ENCODE measurements at regions not wholly inside any gene's neighbourhood (a gene's known extent, or its start where the extent isn't known, plus 50 kb on each side); places are given as distances from the start of the nearest gene placed in this dataset.

GRCh38 chr4:43842594-43842993, 606.0 kb downstream of the KCTD8 start:
- H3K9me3 ChIP-seq = peaks cover 0 to 6% (median 0%) of the 10 kb centered on the region in 4 donors
- DNase-seq (ENCODE audit: low spot score in 2 of 2) = no peak
- H3K27me3 ChIP-seq = no peaks in the 10 kb centered on the region
- WGBS, 2 donors = 72 to 81% methylated on average over 1 of the region's 1 CpG
- no peak overlapping the region for H3K27ac ChIP-seq
- TF ChIP-seq POLR2A (IDR thresholded peaks at IDR 0.05) (no peak), EP300 (IDR thresholded peaks at IDR 0.05) (no peak), CTCF (IDR thresholded peaks at IDR 0.05) (no peak)
- H3K4me1 ChIP-seq = no peaks in the 10 kb centered on the region
- H3K4me3 ChIP-seq = no peak overlapping the region
- H3K36me3 ChIP-seq = no peaks in the 10 kb centered on the region

GRCh38 chr4:43843501-43843900, 605.1 kb downstream of the KCTD8 start:
- Histone ChIP-seq H3K27me3 (no peaks in the 10 kb centered on the region), H3K9me3 (peaks cover 0 to 6% (median 0%) of the 10 kb centered on the region in 4 donors), H3K4me3 (no peak overlapping the region), H3K4me1 (no peaks in the 10 kb centered on the region), H3K27ac (no peak overlapping the region), H3K36me3 (no peaks in the 10 kb centered on the region)
- 24 to 32% methylated on average over 1 of the region's 1 CpG for WGBS, 2 donors
- TF ChIP-seq EP300 (IDR thresholded peaks at IDR 0.05) (no peak), CTCF (IDR thresholded peaks at IDR 0.05) (no peak), POLR2A (IDR thresholded peaks at IDR 0.05) (no peak)
- DNase-seq (ENCODE audit: low spot score in 2 of 2) = no peak

GRCh38 chr4:43846111-43846587, 602.5 kb downstream of the KCTD8 start:
- H3K4me1 ChIP-seq = no peaks in the 10 kb centered on the region
- no peak for TF ChIP-seq CTCF (IDR thresholded peaks at IDR 0.05)
- TF ChIP-seq EP300 (IDR thresholded peaks at IDR 0.05) = no peak
- TF ChIP-seq POLR2A (IDR thresholded peaks at IDR 0.05) = no peak
- 97 to 98% methylated on average over 8 to 14 of the region's 22 CpGs for WGBS, 2 donors
- no peaks in the 10 kb centered on the region for H3K27me3 ChIP-seq
- no peak overlapping the region for H3K27ac ChIP-seq
- DNase-seq (ENCODE audit: low spot score in 2 of 2) = no peak
- peaks cover 0 to 6% (median 0%) of the 10 kb centered on the region in 4 donors for H3K9me3 ChIP-seq
- no peaks in the 10 kb centered on the region for H3K36me3 ChIP-seq
- no peak overlapping the region for H3K4me3 ChIP-seq

- DNase-seq (ENCODE audit: low spot score in 2 of 2) = no peak
- Histone ChIP-seq H3K4me3 (no peak overlapping the region), H3K36me3 (no peaks in the 10 kb centered on the region), H3K9me3 (peaks cover 0 to 4% (median 0%) of the 10 kb centered on the region in 4 donors), H3K4me1 (no peaks in the 10 kb centered on the region), H3K27me3 (no peaks in the 10 kb centered on the region), H3K27ac (no peak overlapping the region)
- TF ChIP-seq EP300 (IDR thresholded peaks at IDR 0.05) (no peak), POLR2A (IDR thresholded peaks at IDR 0.05) (no peak), CTCF (IDR thresholded peaks at IDR 0.05) (no peak)
- 47 to 51% methylated on average over 7 of the region's 7 CpGs for WGBS, 2 donors
Observed at GRCh38 chr4:43853565-43854264, 594.9 kb downstream of the KCTD8 start.

GRCh38 chr4:43855283-43855682, 593.3 kb downstream of the KCTD8 start:
- 84 to 85% methylated on average over 2 of the region's 2 CpGs for WGBS, 2 donors

More at GRCh38 chr4:43855283-43855682, 593.3 kb downstream of the KCTD8 start:
- Histone ChIP-seq H3K4me3 (no peak overlapping the region), H3K4me1 (no peaks in the 10 kb centered on the region), H3K27ac (no peak overlapping the region), H3K27me3 (no peaks in the 10 kb centered on the region), H3K9me3 (peaks cover 0 to 4% (median 0%) of the 10 kb centered on the region in 4 donors), H3K36me3 (no peaks in the 10 kb centered on the region)
- no peak for DNase-seq (ENCODE audit: low spot score in 2 of 2)
- TF ChIP-seq CTCF (IDR thresholded peaks at IDR 0.05) (no peak), POLR2A (IDR thresholded peaks at IDR 0.05) (no peak), EP300 (IDR thresholded peaks at IDR 0.05) (no peak)
